ENCODE measurements at regions not wholly inside any gene's neighbourhood (a gene's known extent, or its start where the extent isn't known, plus 50 kb on each side); places are given as distances from the start of the nearest gene placed in this dataset.

DNA sequence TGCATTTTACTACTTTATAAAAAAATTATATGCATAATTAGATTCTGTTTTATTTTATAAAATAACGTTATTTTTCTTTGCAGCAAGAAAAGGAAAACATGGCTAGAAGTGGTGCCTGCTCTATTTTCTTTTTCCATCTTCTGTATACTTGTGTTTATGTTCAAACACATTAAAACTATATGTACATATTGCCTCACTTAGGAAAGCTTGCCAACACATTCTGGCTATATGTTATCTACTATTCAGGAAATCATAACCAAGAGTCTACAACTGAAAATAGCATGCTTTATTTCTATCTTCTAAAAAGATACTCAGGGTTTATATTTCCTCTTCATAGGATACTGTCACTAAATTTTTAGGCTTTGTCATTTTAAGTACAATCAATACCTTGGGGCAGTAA, 90.2 kb upstream of the KCNMB2 start:
- no peak for DNase-seq

DNA sequence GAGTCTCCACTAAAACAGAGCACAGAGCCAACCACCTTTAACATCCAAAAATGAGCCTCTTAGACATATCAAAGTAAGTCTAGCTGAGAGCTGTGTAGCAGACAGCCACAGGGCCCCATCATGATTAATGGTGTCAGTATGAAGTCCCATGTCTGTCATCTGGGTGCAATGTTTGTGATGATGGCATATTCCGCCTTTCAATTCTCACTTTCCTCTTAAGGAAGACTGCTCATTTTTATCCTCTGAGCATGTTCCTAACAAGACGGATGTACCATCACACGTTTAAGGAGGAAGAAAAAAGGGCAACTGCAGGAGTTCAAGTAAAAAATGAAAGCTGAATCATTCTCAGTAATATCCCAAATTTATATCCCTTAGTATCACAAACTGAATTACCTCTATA, 85.8 kb upstream of the KCNMB2 start:
- DNase-seq: no peak

DNA sequence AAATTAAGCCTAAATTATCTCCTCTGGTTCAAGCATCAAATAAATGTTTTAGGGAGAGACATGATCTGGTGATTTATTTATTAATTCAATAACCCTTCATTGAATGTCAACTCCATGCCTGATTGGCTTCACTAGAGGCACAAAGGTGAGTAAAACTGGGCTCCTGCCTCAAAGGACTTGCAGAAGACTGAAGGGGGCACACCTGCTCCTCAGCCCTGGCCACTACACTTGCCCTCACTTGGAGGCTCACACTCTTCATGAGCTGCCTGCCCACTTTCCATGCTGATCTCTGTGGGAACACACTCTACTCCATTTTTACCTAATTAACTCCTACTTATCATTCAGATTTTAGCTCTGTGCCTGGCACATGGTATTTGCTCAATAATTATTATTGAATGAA, 84.4 kb upstream of the KCNMB2 start:
- no peak for DNase-seq

DNA sequence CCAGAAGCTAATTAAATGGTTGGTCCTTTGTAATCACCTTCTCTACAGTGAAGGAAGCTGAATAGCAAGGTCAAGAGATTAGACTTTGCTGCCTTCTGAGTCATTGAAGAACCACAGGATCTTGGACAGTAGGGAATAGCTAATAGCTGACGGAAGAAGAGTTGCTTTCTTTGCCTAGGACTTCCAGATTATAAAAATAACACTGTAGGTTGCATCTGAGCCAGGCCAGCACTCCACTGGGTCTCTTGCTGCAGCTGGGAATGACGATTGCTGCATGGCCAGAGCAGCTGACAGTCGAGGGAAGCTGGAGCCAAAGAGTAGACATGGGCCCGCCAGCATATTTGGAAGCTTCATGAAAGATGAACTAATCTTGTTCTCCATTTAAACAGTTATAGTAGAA, 81.5 kb upstream of the KCNMB2 start:
- peak; percentile 90 for DNase-seq

DNA sequence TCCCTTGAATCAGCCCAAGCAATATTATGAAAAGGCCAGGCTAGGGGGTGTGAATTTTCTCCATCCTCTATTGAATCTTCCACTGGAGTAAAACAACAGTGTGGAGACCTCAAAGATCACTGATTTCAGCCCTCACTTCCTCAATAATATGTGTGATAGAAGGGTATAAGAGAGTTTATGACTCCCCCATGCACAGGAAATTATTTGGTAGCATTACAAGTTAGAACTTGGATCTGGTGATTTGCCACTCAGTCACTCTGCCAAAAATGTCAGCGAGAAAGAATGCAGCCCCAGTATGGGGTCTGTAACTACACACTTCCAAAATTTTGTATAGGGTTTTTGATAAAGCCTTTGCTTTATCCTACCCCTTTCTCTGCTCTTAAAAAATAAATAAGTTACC, 81.0 kb upstream of the KCNMB2 start:
- peak; percentile 57 for DNase-seq

DNA sequence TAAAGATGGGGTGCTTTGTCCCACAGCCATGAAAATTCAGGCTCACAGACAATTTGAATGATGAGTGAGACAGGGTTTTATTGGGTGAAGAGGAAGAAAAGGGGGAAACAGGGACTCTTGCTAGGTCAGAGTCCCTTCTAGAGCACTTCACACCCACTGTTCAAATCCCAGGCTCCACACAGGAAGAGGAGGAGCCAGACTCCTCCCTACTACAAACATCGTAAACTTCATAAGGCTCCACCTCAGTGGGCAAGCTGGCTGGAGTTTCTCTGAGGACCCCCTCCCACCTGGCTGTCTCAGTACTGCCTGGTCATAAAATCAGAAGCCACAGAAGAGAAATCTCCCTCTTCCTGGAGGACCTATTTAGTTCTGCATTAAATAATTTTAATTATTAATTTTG, 80.3 kb upstream of the KCNMB2 start:
- DNase-seq: no peak

DNA sequence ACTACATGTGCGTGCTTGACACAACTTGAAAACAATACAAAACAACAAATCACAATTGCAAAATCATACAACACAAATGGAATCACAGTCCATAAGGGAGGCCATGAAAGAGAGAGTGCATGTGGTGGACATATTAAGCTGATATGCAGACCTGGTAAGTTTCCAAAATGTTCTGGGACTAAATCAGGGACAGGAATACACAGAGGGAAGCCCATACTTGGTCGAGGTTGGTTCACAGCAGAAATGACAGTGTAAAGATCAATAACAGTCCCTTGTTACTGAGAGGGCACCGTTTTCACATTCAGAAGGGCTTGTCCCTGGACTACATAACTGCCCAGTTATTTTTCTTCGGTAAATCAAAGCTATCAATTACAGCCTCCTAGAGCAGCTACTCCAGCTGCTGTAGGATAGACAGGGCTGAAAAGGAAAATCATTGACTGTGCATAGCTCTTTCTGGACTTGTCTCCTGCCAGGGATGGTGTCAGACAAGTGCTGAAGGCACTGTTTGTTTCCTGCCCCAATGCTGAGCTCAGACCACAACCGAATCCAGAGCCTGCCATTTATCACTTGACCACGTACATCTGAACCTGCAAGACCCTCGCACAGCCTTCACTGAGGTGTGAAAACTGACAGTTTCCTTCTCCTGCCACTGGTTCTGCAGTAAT, 79.5 kb upstream of the KCNMB2 start:
- no peak for DNase-seq

DNA sequence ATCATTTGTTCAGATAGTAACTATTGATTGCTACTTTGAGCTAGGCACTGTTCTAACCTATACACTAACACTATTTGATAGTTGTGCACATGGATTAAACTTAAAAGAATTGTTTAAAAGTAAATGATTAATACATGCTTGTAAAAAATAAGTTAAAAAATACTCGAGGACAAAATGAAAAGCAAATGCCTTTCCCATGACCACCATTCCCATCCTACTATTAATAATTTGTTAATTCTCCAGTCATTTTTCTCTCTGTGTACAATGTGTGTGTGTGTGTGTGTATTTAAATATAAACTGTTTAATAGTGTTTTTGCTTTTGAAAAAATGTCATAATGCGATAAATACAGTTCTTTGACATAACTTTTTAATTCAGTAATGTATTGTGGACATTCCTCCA, 78.7 kb upstream of the KCNMB2 start:
- DNase-seq: no peak

DNA sequence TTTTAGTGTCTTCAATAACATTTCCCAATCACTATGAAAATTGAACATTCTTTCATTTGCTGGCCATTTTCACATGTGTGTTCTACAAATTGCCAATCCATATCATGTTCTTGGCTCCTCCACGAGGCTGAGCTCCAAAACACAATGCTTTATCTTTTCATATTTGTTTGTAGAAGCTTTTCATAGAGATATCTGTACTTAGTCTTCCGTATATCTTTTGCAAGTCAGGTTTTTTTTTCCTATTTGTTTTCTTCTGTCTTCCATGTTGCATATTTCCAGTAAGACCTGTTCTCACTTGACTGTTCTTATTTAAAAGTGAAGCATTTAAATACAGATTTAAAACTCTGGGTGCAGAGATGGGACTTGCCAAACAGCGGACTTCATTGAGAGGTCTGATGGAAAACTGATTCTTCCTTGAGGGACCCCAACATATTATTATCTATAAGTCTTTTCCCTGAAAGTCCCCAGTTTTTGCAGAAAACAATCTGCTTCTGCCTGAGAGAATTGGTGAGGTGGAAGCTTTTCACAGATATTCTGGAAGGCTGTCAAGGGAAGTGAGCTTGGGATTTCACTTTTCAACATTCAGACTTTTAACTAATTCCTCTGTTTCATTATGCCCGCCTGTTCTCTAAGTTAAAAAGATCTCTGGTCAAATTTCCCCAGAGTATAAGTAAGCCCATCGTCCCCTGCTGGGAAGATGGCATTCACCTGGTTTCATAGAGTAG, 77.8 kb upstream of the KCNMB2 start:
- DNase-seq: no peak

DNA sequence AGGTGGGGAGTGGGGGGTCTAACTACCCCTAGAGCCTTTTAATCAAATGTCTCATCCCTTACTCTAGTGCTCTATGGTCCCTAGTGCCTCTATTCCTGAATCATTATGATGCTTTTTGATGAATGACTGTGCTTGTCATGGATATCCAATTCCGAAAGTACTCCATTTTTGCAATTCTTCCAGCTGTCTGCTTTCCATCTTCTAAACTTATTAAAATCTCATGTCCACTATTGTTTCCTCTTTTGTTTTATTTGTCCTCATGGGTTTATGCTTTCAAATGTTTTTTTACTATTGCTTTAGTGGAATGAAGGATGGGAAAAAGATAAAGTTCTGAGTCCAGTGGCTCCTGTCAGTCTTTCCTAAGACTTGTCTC, 77.2 kb upstream of the KCNMB2 start:
- DNase-seq: peak; percentile 64

DNA sequence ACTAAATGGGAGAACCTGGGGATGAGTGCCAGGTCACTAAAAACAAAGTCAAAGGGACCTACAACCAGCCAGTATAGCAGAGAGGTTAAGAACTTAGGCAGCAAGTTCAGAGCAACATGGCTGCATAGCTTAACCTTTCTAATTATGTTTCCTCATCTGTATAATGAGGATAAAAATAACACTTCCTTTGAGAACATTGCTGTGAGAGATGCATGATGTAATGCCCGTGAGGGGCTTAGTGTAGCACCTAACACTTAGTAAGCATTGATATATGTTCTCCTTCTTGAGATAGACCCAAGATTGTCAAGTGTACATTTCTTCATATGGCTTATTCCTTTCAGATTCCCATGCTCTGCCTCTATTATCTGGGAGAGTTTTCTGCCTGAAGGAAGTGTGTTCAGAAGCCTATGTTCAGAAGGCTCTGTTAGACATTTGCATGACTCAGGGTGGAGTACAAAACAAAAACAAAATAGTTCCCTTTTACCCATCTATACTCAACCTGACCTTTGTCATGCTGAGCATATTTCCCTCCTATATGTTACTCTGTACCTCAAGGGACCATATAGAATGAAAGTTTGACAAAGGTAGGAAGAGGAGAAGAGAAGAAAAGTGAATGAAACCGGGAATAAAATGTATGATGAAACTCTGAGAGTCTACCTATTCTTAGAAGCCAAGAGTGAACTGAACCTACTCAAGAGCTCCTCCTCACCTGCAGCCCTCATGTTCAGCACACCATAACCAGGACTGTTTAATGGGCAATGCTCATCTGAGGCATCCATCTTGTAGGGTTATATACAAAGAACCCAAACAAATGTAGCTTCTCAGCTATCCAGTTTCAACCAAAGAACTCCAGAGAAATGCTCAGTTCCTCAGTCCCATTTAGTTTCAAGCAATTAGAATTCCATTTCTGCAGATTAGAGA, 70.7 kb upstream of the KCNMB2 start:
- DNase-seq: no peak

DNA sequence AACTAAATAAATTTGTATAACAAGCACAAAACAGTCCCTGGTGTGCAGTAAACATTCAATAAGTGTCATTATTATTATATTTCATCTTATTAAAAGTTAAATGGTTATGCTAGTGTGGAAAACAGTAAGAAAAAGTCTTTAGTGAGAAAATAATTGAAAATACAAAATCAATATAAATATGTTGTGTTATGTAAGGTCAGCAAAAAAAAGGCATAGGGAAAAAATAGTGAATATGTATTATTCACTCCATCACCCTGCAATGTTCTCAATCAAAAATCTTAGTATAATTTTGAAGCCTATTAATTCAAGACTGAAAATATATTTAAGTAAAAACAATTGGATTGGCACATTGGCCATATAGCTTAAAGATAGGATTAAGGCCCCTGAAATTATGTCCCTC, 63.3 kb upstream of the KCNMB2 start:
- DNase-seq: no peak

DNA sequence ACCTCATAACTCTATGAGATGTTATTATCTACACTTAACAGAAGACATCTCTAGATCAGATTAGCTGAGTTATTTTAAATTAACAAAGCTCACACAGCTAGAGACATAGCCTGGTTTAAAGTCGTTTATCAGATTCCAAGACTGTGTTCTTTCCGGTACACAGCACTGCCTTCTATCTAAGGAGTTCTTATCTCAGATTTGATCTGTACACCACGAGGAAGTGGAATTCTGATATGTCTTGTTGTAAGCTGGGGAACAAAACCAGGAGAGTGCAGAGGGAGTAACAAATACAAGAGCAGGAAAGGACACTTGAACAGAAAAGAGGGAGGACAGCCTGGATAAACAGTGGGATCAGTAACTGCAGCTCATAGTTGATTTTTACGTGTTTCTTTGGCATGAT, 61.7 kb upstream of the KCNMB2 start:
- DNase-seq: no peak

DNA sequence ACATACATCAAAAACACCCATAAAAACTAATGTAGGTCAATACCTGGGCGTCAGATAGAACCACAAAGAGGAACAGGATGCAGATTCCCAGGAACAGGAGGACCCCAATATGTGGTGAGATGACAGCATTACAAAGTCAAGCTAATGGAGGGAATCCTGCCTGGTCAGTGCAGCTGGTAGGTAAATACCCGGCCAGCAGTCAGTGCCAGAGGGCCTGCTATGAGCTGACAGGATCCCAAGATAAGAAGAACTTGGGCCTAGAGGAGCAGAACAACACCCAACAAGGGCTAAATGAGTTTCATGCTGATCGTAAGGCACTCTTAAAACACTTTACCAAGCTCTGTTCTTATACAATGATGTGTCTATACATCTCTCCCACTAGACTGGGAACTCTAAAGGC, 61.2 kb upstream of the KCNMB2 start:
- no peak for DNase-seq

DNA sequence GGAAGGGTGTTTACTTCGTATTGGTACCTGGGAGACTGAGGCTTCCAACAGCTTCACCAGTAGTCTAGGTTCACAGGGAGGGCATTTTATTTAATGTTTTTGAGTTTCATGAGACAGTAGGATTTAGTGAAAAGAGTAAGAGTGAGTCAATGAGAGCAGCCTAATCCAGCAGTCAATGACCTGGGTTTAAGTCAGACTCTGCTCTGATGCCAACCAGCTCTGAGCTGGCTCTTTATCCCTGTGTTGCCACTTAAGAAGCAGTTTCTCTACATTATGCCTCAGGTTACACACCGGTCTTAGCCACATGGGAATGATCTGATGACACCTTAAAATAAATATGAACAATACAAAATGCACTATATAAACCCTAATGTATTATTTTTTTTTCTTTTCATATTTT, 59.4 kb upstream of the KCNMB2 start:
- DNase-seq: no peak

DNA sequence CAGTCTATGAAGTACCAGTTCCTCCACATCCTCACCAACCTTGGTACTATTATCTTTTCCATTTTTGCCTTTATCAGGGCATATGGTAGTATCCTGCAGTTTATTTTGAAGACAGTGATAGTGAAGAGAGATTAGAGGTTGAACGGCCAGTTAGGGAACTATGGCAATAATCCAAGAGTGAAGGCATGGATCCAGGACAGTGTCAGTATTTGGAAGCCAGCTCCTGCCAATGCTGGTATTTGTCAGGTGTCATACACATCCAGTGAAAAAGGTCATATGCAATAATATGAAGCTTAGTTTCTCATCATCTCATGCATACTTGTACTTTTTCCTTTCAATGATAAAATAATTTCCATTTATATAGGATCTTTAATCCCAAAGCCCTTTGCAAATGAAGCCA, 56.8 kb upstream of the KCNMB2 start:
- DNase-seq: no peak

DNA sequence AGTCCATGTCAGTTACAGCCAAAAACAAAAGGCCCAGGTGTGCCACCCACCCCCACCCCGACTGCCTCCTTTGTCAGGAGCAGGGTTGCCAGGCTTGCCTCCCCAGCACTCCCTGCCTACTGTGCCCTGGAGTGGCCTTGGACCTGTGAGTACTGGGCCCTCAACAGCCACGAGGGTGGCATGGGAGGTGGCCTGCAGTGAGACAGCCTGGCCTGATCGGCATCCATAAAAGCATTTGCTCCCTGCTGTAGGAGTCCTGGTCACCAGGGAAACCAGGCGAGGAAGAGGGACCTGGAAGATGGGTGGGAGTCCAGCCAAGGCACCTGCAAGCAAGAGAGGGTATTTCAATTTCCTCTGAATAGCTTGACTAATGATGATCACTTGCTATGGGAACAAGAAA, 56.4 kb upstream of the KCNMB2 start:
- DNase-seq: no peak

DNA sequence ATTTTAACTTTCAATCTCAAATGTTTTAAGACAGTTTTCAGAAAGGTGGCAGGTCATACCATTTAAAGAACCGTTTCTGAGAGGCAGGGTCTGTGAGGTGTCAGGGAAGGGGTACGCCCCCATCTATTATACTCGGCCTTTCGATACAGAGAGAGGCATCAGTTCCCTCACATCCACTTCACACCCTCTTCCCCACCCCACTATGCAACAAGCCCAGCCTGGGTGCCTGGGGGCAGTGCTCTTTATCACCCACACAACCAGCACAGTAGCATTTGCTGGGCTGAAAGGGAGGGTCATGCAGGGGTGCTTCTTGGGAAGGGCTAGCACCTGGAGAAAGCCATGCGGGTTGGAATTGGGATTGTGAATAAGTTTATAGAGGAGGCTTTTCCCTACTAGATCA, 56.0 kb upstream of the KCNMB2 start:
- no peak for DNase-seq

DNA sequence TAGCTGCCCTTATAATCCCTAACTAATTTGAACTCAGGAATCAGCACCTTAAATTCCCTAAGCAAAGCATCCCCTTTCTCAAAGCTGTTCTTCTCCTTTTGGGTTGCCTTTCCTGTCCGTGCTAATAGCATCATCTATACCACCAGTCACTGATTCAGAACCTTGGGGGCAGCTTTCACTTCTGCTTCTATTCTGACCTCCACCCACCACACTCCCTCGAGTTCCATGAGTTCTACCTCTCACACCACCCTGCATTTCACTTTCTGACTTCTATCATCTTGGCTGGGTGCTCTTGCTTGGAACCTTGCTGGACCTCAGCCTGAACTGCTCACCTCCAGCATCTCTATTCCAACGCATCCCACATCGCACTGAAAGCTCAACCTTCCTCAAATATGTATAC, 55.4 kb upstream of the KCNMB2 start:
- no peak for DNase-seq

DNA sequence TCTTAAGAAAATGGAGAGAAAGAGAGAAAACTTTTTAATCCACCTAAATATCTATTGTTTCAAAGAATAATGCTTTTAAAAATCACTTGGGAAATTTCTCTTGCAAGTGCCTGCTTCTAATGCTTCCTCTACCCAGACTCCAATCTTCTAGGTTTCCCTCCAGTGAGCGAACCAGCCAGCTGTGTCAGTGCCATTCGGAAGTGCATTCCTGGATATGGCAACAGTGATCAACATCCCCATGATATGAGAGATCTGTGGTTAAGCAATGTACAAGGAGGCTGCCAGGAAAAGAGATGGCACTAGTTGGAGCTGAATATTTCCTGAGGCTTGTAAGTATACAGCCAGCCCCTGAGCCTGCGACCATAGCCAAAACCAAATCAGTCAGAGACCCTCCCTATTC, 53.3 kb upstream of the KCNMB2 start:
- DNase-seq: no peak

DNA sequence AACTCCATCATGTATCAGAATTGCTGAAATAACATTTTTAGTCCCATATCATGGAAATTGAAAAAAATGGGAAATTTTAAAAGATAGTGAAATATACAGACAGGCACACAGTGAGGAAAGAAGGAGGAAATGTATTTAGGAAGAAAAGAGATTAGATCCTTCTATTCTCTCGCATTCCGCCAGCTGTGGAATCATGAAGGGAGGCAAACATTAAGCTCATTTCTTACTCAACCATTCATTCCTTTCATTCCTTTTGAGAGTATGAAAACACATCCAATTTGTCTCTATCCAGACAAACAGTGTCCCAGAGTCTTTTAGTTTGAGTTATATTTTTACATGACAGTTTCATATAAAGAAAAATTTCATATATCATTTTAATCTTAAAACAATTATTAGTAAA, 52.5 kb upstream of the KCNMB2 start:
- DNase-seq: no peak

DNA sequence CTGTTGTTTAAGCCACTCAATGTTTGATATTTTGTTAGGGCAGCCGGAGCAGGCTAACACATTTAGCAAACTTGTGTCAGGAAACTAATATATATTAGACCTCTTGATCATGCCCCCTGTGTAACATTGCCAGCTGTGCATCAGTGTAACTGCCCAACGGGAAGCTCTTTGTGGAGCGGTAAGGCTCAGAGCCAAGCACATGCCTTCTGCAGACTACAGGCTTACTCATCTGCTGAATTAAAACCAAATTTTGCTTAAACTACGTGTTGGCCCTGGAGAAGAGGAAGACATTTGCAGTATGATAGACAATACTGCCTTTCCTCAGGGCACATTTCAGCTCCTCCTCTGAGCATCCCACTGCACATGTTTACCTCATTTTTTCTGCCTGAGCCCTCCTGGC, 50.5 kb upstream of the KCNMB2 start:
- peak; percentile 10 for DNase-seq
